HG02571 (cell line): ENCODE measurements at regions not wholly inside any gene's neighbourhood (a gene's known extent, or its start where the extent isn't known, plus 50 kb on each side); places are given as distances from the start of the nearest gene placed in this dataset.
"Not testable (repeated sequence)": the region's sequence is repeated elsewhere in the genome, so short reads cannot be mapped to it uniquely, and the experiment has no call there.

Experiments used
- ATAC-seq: cut with Tn5 transposase; IDR thresholded peaks from one replicate; pipeline ENCODE4 v1.9.1; 2021; ENCODE audit warnings: mild to moderate bottlenecking, moderate library complexity; ENCODE audit not compliant: unreplicated experiment

DNA sequence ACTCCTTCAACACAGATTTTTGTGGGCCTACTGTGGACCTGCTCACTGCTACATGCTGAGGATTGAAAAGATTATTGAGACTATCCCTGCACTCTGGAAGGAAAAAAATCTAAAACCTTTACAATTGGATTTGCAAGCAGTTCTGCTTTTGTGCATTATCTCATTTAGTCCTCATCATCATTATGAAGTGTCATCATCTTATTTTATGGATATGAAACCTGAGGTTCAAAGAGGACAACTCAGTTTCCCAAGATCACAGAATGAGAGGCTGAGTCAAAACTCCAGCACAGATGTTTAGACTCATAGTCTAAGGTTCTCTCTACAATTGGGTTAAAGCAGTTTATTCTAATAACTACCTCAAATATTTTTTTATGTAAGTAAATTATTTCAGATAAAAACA, 160.2 kb upstream of the MARCKS start:
- no peak for ATAC-seq

DNA sequence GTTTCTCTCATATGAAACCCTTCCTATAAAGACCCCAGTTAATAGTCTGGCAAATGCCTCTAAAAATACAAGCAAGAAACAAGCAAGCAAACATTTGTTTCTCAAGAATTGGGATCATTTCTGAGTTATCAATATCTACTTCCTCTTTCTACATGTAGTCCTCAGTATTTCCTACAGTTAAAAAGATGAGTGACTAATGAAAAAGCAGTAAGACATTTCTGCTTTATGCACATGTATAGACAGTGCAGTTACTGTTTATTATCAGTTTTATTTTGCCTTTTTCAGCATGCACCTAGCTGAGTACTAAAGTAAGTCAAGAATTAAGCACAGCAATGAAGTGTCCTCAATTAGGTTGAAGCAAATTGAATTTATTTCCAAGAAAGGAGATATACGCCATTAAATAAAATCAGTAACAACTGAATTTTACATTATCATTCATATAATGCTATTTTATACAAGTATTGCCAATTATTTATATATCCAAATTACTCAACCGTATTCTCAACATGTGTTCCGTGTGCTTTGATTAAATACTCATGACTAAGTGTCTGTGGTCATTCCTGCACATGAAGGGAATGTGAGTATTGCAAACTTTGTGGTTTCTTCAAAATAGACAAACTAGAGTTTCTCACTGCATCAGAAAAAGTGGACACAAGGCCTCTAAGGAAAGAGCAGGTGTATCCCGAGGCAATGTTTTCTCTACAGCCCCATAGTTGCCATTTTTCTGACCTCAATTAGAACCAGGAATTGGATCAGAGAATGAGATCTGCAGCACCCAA, 159.3 kb upstream of the MARCKS start:
- no peak for ATAC-seq

DNA sequence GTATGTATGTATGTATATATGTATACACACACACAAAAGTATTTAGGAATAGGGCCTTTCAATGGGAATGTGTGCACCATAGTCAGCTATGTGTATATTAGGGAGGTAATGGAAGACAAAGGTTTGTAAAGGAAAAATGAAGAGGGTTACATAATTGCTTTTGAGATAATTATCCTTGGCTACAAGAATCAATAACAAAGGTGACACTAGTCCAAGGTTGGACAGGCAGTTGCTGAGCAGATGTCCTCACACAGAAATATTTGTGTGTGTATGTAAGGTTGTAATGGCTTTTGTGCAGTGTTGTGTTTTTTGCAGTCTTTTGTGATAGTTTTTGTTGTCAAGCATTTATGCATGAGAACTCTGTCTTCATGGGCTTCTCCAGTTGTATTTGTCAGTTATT, 157.9 kb upstream of the MARCKS start:
- ATAC-seq, result no peak

GRCh38 chr6:113701552-113702254, 155.4 kb upstream of the MARCKS start:
- no peak for ATAC-seq

DNA sequence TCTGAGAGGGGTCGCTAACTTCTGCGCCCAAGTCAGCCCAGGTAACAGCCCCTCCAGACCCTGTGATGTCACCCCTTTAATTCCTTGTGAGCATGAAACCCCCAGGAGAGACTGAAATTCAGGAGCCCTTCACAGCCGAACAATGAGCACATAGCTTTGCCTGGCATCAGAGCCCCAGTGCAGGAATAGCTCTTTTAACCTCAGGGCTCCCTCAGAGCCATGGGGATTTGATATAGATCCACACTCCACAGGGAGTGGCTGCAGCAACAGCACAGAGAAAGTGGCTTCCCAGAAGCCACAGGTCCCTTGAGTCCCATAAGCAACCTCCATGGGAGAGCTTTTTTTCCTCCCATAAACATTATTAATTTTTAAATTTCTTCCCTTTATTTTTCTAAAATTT, 150.0 kb upstream of the MARCKS start:
- no peak for ATAC-seq

DNA sequence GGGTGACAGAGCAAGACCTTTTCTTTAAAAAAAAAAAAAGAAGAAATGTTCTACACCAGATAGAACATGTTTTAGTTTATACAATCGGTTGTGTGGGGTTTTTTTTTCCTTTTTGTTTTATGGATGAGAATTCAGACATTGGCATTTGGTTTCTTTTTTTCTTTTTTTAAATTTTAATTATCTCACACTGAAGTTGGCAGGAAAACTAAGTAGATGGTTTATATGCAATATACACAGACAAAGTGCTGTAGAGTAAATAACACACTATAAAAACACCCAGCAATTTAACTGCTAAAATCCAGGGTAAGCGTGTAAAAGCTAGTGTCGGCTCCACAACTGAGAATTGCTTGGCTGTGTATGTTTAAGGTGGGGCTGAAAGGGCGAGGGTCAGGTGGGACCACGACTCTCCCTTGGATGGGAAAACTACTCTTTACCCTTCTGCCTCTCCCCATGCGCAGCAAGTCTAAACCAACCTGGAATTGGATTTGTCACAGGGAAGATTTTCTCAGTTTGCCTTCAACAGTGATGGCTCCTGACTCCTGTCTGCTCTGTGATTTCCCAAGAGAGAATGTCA, 147.1 kb upstream of the MARCKS start:
- ATAC-seq, result no peak

DNA sequence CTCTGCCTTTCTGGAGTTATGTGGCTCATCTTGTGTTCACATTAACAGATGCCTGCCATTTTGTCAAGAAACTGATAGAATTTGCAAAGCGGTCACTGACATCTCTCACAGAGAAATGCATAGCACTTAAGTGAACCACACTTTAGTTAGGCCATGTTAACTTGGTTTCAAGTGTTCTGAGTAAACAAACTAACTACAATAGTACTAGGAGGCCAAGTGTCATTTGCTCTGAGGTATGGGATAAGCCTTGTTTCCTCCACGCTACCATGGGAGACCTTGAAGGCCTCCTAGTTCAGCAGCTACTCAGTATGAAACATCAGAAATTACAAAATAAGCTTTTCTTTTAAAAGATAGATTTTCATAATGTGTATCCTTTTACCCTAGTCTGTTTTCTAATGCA, 143.5 kb upstream of the MARCKS start:
- ATAC-seq, result no peak

GRCh38 chr6:113718588-113718987, 138.6 kb upstream of the MARCKS start:
- no peak for ATAC-seq

- no peak for ATAC-seq
Observed at GRCh38 chr6:113719064-113719463, 138.1 kb upstream of the MARCKS start.

GRCh38 chr6:113719545-113719944, 137.6 kb upstream of the MARCKS start:
- ATAC-seq, result no peak

DNA sequence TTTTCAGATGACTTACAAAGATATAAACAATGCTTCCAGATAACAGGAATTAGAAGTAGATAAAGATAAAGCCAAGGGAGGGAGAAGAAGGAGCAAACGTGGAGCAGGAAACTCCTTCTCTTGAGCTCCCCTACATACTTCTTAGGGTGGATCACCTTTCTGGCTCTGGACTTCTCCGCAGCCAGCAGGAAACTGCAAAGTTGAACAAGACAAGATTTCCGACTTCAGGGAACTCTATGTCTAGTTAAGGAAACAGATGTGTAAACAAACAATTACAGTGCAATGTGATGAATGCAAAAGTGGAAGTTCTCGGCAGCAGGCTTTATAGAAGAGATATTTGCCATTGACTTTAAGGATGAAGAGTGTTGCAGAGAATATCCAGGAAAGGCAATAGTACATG, 134.0 kb upstream of the MARCKS start:
- ATAC-seq, result no peak

GRCh38 chr6:113724927-113725326, 132.2 kb upstream of the MARCKS start:
- ATAC-seq, result not testable (repeated sequence)

DNA sequence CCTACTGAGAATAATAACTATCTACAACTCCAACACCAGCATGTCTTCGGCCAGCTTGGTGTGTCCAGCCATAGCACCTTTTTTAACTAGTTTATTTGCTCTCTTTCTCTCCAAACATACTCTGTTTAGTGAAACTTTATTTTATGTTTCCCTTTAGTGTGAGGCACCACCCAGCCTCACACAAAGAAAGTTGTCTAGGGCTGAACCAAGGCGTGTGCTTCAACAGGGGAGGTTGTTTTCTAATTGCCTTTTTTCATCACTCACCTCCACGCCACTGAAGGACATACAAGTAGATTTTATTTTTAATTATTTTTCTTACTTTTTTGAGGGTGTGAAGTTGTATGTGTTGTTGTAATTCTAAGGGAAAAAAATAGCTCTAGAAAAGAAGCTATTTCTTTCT, 125.6 kb upstream of the MARCKS start:
- ATAC-seq, result no peak

DNA sequence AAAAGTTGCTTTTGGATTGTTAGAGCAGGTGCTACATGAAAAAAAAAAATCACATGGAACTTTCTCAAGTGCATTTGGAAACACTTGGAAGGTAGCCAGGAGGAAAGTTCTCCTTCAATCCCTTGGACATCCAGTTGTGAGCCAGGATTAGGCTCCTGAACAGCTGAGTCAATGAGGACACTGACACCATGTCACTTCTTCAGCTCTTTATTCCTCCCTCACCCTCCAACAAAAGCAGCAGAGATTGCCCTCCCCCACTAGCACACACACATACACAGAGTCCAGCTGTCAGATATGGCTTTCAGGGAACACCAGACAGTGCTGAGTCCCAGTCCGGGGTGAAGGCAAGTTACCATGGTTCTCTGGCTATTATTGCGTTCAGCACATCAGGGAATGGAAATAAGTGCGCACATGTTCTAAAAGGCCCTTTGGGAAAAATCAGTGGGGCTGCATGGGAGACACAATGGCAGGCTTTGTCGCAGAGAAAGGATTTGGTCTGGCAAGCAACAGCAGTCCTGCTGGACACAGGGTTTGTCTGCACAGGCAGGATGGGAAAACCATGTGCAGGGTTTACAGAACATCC, 124.7 kb upstream of the MARCKS start:
- no peak for ATAC-seq

GRCh38 chr6:113733381-113733780, 123.8 kb upstream of the MARCKS start:
- ATAC-seq, result no peak

- no peak for ATAC-seq
Observed at GRCh38 chr6:113734982-113735381, 122.2 kb upstream of the MARCKS start.

DNA sequence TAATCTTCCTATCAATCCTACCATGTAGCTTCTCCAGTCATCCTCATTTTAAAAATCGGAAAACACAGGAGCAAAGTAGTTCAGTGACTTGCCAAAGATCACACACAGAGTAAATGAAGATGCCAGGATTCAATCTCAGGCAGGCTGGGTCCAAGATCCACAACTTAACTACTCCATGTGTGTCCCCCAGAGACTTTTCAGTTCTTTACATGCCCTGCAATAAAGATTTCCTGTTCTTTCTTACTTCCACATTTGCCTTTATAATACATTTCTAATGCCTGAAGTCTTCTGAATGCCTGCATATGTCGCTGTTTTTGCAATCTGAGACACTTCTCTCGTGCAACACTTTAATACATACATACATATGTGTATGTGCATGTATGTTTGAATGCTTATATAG, 121.7 kb upstream of the MARCKS start:
- no peak for ATAC-seq

DNA sequence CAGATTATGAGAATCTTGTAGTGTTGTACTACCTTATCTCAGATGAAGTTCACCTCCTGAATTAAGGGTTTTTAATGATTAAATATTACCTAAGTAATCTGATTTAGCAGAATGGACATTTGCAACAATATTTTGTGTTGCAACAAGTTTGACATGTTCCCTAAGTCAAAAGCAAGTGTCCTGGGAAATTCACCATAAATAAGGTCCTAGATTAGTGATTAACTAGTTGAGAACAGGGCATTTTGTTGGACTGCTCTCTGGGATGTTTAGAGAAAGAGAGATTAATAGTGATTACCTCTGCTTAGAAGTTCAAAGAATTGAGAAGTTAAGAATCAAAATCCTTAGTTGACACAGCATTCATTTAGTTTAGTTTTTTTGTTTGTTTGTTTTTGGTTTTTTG, 120.2 kb upstream of the MARCKS start:
- no peak for ATAC-seq

- ATAC-seq, result no peak
Observed at GRCh38 chr6:113739041-113739655, 118.0 kb upstream of the MARCKS start.

GRCh38 chr6:113741651-113742050, 115.5 kb upstream of the MARCKS start:
- ATAC-seq, result no peak

DNA sequence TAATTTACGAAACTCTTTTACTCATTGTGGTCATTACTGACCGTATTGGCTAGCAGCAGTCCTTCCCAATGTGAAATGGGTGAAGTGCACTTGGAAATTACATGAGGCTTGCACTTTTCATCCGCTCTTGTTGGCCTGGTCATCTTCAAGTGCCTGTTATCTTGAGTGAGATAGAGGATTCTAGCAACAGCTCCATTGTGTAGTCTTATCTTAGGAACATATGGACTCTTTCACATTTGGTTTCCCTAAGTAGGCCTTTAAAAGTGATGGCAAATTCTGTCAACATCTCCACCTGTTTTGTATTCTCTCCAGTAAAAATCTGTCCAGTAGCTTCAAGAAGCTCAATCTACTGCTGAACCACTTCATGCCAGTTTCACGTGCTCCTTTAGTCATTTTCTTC, 114.8 kb upstream of the MARCKS start:
- no peak for ATAC-seq
